NCI-H1930 (cell line): ENCODE measurements at regions not wholly inside any gene's neighbourhood (a gene's known extent, or its start where the extent isn't known, plus 50 kb on each side); places are given as distances from the start of the nearest gene placed in this dataset.

ENCODE experiments used
- DNase-seq, 2 experiments: peaks; one replicate each; lab custom pipeline; 2025; lab: John Stamatoyannopoulos, UW

- no peak for DNase-seq
These were observed 115.0 kb upstream of the LGALSL start for GRCh38 chr2:64338910-64339500.

- no peak for DNase-seq
These were observed 112.5 kb upstream of the LGALSL start for GRCh38 chr2:64341461-64341860.

GRCh38 chr2:64342195-64343099, 111.5 kb upstream of the LGALSL start:
- DNase-seq = no peak

GRCh38 chr2:64344999-64345576, 108.9 kb upstream of the LGALSL start:
- no peak for DNase-seq

DNA sequence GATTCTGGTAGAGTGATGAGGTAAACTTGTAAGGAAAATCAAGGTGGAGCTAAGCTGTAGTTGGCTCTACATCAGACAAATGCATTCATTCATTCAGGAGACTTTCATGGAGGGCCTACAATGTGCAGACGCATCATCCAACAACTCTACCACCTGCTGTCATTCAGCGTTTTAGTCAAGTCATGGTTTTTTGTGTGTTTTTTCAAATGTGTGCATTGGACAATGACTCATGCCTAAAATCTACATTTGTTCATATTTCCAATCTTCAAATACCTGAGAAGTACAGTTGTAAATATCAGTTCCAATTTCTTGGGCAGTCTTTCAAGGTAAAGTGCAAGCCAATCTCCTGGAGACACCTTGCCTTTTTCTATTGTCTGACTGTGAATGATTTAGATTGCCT, 108.0 kb upstream of the LGALSL start:
- DNase-seq = no peak

DNA sequence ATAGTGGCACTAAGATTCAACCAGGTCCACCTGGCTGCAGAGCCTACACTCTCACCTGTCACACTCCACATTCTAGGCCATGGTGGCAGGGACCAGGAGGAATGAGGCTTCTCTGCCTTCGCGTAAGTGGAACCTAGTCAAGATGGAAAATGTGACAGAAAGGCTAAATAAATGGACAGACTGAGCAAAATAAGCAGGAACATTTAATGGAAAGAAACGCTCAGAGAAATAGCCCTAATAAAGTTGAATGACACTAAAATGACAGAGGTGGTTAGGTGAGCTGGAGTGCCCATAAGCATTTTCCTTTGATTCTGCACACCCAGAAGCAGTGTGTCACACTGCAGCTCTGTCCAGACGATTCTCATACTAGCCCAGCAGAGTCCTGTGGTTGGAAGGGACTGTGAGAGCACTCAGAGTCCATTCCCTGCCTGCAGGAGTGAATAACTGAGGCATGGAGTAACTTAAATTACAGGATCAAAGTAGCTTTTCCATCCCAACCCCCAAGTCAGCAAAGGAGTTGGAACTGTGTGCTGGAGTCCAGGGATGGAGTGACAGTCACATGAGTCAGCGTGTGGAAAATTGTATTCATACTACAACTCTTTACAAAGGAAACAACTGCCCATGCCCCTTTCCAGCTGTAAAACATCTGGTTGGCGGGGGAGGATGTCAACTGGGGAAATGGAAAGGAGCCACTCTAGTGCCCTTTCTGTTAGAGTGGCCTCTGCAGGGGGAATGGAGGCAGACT, 105.4 kb upstream of the LGALSL start:
- no peak for DNase-seq

DNA sequence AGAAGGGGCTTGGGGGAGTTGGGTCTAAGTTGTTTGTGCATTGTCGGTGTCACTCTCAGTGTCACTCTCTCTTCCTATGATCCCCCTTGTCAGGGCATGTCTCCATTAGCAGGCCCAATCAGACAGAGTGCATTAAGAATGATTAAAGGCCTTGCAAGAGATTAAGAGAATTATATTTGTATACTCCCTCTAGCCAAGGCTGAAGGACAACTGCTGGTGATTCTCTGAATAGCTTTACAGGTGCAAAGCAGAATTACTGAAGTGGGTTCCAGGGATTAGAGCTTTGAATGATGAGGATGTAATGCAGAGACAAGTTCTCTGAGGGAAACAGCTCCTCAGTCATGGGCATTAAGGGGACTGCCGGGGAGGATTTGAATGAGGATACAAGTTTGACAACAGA, 104.8 kb upstream of the LGALSL start:
- DNase-seq = no peak

- no peak for DNase-seq
These were observed 103.0 kb upstream of the LGALSL start for GRCh38 chr2:64350996-64351395.

DNA sequence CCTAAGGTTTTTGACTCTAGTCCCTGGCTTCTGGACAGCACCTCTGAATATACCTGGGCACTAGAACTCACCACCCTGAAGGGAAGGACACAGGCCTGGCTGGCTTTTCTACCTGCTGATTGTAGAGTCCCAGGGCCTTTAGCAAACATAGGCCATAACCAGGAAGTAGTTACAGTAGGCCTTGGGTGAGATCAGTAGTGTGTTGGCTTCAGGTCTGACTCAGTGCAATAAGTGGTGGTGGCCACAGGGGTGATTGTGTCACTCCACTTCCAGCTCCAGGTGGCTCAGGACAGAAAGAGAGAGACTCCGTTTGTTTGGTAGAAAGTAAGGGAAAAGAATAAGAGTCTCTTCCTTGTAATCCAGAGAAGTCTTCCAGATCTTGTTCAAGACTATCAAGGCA, 101.7 kb upstream of the LGALSL start:
- no peak for DNase-seq

- DNase-seq = no peak
These were observed 98.9 kb upstream of the LGALSL start for GRCh38 chr2:64354857-64355680.

DNA sequence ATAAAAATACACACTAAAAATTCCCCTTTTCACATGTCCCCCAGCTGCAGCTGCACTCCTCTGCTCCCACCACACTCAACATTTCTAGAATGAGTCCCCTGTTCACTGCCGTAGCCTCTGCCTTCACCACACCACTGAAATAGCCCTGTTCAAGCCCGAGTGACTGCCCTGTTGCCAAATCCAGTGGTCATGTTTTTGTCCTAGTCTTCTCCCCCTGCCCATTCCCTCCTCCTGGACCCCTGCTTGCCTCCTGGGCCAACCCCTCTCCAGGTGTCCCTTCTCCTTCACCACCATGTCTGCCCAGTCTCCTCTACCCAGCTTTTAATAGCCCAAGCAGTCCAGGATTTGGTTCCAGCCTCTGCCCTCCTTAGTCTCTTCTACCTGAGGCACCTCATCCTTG, 97.1 kb upstream of the LGALSL start:
- no peak for DNase-seq

GRCh38 chr2:64359171-64359891, 94.6 kb upstream of the LGALSL start:
- DNase-seq = no peak

DNA sequence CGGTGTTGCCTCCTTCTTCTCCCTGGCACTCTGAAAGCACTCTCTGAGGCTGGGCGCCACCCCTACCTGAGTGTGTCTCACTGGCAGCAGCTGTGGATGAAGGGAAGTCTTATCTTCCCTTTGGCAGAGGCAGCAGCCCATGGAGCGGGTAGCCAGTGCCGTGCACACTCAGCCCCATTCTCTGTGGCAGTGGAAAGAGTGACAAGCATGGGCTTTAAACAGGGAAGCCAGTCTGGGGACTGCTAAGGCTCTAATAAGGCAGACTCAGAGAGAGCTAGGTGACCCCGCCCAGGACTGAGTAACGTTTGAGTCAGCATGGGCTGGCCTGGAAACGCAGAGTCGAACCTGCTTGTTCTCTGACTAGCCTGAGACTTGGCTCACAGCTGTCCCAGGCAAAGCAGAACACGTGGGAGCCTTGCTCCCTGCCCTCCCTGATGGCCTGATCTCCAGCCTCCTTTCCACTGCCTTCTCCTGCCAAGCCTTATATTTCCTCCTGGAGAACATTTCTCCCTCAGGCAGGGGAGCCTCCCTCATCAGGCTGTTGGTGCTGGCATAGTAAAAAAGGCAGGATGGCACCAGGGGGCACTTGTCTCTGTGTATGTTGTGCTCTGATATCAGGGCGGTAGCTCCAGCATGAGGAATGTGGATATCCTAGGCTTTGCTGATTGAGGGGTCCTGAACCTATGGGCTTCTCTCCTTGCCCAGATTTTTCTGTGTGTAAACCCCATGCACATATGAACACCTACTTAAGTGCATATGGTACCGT, 93.9 kb upstream of the LGALSL start:
- DNase-seq = no peak

GRCh38 chr2:64361151-64361938, 92.6 kb upstream of the LGALSL start:
- DNase-seq = no peak

GRCh38 chr2:64362562-64363026, 91.4 kb upstream of the LGALSL start:
- DNase-seq = no peak

- no peak for DNase-seq
These were observed 90.8 kb upstream of the LGALSL start for GRCh38 chr2:64363140-64363539.

GRCh38 chr2:64363848-64364247, 90.1 kb upstream of the LGALSL start:
- DNase-seq = no peak

GRCh38 chr2:64367444-64368232, 86.3 kb upstream of the LGALSL start:
- no peak for DNase-seq
